Prostate gland (tissue), 2 donors: ENCODE measurements at regions not wholly inside any gene's neighbourhood (a gene's known extent, or its start where the extent isn't known, plus 50 kb on each side); places are given as distances from the start of the nearest gene placed in this dataset.

Experiments used
- POLR2A ChIP-seq: fragments of 450-650 bp; IDR thresholded peaks from one replicate; pipeline ENCODE4 v1.6.1; 2016; ENCODE audit warnings: antibody characterized with exemption, mild to moderate bottlenecking
- POLR2AphosphoS5 ChIP-seq: sonication (generic); formaldehyde crosslinking; IDR thresholded peaks from one replicate; pipeline ENCODE4 v1.6.1; 2017; ENCODE audit warnings: antibody characterized with exemption
- TF ChIP-seq, protein P1 (sequence below), 4 experiments: fragments of 200-600 bp in 2 of 4; fragments of 450-650 bp in 2 of 4; sonication (generic) in 2 of 4; IDR thresholded peaks; 1 replicate in 3 of 4; 2 replicates in 1 of 4; pipeline ENCODE4 v1.5.1; 2016 to 2019; ENCODE audit warnings: antibody characterized with exemption in 4 of 4, mild to moderate bottlenecking in 2 of 4, moderate library complexity in 2 of 4

DNA sequence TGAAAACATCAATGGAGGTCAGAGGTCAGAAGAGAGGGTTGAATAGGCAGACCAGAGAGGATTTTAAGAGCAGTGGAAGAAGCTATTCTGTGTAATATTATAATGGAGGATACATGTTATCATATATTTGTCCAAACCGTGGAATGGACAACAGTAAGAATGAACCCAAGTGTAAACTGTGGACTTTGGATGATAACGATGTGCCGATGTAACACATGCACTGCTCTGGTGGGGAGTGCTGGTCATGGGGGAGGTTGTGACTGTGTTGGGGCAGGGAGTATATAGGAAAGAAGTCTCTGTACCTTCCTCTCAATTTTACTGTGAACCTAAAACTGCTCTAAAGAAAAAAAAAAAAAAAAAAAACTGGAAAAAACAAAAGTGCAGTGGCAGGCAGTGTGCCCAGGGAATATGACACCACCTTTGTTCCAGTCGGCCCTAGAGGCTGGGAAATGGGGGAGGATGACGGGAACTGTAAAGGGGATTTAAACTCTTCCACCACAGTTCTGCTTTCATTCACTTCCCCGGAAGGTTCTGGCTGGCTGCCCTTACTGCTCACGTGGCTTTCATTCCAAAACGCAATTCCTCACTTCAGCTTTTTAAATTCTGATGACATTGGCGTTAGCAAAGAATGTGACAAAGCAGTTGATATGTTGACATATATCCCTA is 113.7 kb upstream of the ANKRD1 start:
- TF ChIP-seq, protein P1, sequence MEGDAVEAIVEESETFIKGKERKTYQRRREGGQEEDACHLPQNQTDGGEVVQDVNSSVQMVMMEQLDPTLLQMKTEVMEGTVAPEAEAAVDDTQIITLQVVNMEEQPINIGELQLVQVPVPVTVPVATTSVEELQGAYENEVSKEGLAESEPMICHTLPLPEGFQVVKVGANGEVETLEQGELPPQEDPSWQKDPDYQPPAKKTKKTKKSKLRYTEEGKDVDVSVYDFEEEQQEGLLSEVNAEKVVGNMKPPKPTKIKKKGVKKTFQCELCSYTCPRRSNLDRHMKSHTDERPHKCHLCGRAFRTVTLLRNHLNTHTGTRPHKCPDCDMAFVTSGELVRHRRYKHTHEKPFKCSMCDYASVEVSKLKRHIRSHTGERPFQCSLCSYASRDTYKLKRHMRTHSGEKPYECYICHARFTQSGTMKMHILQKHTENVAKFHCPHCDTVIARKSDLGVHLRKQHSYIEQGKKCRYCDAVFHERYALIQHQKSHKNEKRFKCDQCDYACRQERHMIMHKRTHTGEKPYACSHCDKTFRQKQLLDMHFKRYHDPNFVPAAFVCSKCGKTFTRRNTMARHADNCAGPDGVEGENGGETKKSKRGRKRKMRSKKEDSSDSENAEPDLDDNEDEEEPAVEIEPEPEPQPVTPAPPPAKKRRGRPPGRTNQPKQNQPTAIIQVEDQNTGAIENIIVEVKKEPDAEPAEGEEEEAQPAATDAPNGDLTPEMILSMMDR (IDR thresholded peaks at IDR 0.05): no peak
- peak; percentile 40 for TF ChIP-seq POLR2AphosphoS5
- no peak for TF ChIP-seq POLR2A
